ENCODE measurements at regions not wholly inside any gene's neighbourhood (a gene's known extent, or its start where the extent isn't known, plus 50 kb on each side); places are given as distances from the start of the nearest gene placed in this dataset.
"Not testable (repeated sequence)": the region's sequence is repeated elsewhere in the genome, so short reads cannot be mapped to it uniquely, and the experiment has no call there.

DNA sequence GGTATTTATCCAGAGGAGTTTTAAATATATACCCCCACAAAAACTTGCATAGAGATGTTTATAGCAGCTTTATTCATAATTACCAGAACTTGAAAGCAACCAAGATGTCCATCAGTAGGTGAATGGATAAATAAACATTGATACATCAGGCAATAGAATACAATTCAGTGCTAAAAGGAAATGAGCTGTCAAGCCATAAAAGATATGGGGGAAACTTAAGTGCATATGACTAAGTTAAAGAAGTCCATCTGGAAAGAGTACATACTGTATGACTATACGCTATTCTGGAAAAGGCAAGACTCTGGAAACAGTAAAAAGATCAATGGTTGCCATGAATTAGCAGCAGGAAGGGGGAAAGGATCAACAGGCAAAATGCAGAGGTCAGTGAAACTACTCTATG, 366.7 kb downstream of the HHIPL2 start:
- no peak for DNase-seq (ENCODE audit: low spot score in 2 of 2)
- WGBS, 2 donors = 37 to 95% methylated on average over 1 of the region's 1 CpG
- no peak for TF ChIP-seq POLR2A (IDR thresholded peaks at IDR 0.05)
- TF ChIP-seq, protein P1, sequence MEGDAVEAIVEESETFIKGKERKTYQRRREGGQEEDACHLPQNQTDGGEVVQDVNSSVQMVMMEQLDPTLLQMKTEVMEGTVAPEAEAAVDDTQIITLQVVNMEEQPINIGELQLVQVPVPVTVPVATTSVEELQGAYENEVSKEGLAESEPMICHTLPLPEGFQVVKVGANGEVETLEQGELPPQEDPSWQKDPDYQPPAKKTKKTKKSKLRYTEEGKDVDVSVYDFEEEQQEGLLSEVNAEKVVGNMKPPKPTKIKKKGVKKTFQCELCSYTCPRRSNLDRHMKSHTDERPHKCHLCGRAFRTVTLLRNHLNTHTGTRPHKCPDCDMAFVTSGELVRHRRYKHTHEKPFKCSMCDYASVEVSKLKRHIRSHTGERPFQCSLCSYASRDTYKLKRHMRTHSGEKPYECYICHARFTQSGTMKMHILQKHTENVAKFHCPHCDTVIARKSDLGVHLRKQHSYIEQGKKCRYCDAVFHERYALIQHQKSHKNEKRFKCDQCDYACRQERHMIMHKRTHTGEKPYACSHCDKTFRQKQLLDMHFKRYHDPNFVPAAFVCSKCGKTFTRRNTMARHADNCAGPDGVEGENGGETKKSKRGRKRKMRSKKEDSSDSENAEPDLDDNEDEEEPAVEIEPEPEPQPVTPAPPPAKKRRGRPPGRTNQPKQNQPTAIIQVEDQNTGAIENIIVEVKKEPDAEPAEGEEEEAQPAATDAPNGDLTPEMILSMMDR (IDR thresholded peaks at IDR 0.05) = no peak
- intact Hi-C loops (cut with DNase I; ENCODE audit: low total_unique reads) = no loop called here
- H3K4me3 ChIP-seq (ENCODE audit: low read depth, poor library complexity, severe bottlenecking) = no peak overlapping the region

DNA sequence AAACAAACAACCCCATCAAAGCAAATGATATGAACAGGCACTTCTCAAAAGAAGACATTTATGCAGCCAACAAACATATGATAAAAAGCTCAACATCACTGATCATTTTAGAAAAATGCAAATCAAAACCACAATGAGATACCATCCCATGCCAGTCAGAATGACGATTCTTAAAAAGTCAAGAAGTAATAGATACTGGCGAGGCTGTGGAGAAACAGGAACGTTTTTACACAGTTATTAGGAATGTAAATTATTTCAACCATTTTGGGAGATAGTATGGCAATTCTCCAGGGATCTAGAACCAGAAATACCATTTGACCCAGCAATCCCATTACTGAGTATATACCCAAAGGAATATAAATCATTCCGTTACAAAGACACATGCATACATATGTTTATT, 370.4 kb downstream of the HHIPL2 start:
- DNase-seq (ENCODE audit: low spot score in 2 of 2); H3K4me3 ChIP-seq (ENCODE audit: low read depth, poor library complexity, severe bottlenecking); intact Hi-C loops (cut with DNase I; ENCODE audit: low total_unique reads): not testable (repeated sequence)
- WGBS, 2 donors = 80 to 82% methylated on average over 4 of the region's 4 CpGs

DNA sequence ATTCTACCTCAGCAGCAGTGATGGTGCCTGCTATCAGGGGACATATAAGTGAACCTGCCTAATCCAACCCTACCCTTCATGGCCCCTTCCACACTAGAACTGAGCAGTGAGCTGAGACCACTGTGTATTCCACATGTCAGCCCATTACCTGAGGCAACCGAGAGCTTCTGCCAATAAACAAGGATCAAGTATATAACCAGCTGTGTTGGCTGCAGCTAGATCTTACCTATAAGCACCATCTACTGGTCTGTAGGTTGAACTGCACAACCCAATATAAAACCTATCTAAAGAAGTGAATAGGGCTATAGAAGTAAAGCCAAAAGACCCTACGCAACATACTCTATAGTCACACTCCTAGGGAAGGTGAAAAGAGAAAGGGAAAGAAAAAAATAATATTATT, 376.9 kb downstream of the HHIPL2 start:
- whole genome bisulfite sequencing, 2 donors = 49 to 50% methylated on average over 2 of the region's 2 CpGs
- H3K4me3 ChIP-seq (ENCODE audit: low read depth, poor library complexity, severe bottlenecking) = no peak overlapping the region
- TF ChIP-seq POLR2A (IDR thresholded peaks at IDR 0.05) = no peak
- TF ChIP-seq, protein P1 (IDR thresholded peaks at IDR 0.05) = no peak
- no peak for DNase-seq (ENCODE audit: low spot score in 2 of 2)
- intact Hi-C loops (cut with DNase I; ENCODE audit: low total_unique reads) = no loop called here

DNA sequence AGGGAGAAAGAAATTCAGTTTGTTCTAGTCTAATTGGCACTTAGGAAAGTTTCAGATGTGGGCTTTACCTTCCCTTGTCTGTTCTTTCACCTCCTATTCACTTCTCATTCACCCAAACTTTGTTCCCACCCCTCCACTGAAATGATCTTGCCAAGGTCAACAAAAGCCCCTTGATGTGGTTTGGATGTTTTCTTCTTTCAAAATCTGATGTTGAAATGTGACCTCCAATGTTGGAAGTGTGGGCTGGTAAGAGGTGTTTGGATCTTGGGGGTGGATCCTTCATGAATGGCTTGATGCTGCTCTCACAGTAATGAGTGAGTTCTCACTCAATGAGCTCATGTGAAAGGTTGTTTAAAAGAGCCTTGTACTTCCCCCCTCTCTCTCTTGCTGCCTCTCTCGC, 379.3 kb downstream of the HHIPL2 start:
- no peak for TF ChIP-seq POLR2A (IDR thresholded peaks at IDR 0.05)
- no peak overlapping the region for H3K4me3 ChIP-seq (ENCODE audit: low read depth, poor library complexity, severe bottlenecking)
- 93 to 100% methylated on average over 1 of the region's 1 CpG for WGBS, 2 donors
- no peak for DNase-seq (ENCODE audit: low spot score in 2 of 2)
- intact Hi-C loops (cut with DNase I; ENCODE audit: low total_unique reads) = no loop called here

DNA sequence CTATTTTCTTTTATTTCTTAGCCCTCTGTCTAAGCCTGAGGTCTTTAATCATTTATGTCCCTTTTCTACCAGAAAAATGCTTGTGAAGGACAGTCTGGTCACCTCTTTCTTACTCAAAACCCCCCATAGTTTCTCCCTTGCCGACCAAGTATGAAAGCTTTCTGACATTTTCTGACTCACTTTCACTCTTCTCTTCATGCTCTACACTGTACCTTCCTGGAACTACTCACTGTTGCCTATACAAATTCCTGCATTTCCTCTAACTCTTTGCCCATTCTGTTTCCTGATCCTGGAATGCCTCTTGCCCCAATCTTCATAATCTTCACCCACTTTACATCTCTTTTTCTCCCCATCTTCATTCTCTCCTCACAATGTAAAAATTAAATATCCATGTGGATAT, 380.0 kb downstream of the HHIPL2 start:
- intact Hi-C loops (cut with DNase I; ENCODE audit: low total_unique reads) = no loop called here
- DNase-seq (ENCODE audit: low spot score in 2 of 2) = no peak
- TF ChIP-seq, protein P1 (IDR thresholded peaks at IDR 0.05) = no peak
- TF ChIP-seq POLR2A (IDR thresholded peaks at IDR 0.05) = no peak
- WGBS, 2 donors = 76 to 88% methylated on average over 1 of the region's 1 CpG
- H3K4me3 ChIP-seq (ENCODE audit: low read depth, poor library complexity, severe bottlenecking) = no peak overlapping the region

DNA sequence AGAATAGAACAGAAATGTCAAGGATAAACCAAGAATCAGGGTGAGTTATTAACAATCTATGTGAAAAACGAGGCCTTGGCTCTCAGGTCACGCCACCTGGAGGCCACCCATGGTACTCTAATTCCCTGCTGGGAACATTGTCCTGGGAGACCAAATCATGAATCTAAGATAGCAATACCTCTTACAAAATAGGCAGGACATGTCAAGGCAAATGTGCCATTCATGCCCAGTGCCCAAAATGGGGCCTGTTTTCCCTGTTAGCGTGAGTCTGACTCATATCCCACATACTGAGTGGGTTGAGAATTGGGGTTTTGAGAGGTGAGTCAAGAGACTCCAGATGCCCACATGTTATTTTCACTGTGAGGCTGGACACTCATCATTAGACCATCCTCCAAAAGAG, 380.8 kb downstream of the HHIPL2 start:
- no peak overlapping the region for H3K4me3 ChIP-seq (ENCODE audit: low read depth, poor library complexity, severe bottlenecking)
- no peak for DNase-seq (ENCODE audit: low spot score in 2 of 2)
- no peak for TF ChIP-seq POLR2A (IDR thresholded peaks at IDR 0.05)
- TF ChIP-seq, protein P1 (IDR thresholded peaks at IDR 0.05) = no peak
- WGBS, 2 donors = 72% methylated on average over 3 of the region's 3 CpGs
- intact Hi-C loops (cut with DNase I; ENCODE audit: low total_unique reads) = no loop called here

DNA sequence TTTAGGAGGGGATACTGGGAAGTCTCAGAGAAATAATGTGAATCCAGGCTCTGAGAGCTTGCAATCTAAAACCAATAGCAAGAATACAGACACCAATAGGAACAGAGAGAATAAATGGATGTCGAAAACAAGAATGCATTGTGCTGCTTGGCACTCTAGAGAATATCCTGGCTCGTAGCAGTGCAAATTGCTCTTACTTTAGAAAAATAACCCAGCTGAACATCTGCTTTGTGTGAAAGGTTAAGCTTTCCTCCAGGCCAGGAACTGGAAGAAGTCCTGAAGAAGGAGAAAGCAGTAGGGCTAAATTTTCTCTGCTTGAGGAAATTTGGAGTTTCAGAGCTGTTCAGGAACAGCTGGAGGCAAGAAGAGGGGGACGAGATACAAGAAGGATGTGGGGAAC, 382.3 kb downstream of the HHIPL2 start:
- no peak overlapping the region for H3K4me3 ChIP-seq (ENCODE audit: low read depth, poor library complexity, severe bottlenecking)
- 36 to 58% methylated on average over 3 of the region's 3 CpGs for WGBS, 2 donors
- no peak for TF ChIP-seq POLR2A (IDR thresholded peaks at IDR 0.05)
- TF ChIP-seq, protein P1 (IDR thresholded peaks at IDR 0.05) = no peak
- no peak for DNase-seq (ENCODE audit: low spot score in 2 of 2)
- intact Hi-C loops (cut with DNase I; ENCODE audit: low total_unique reads) = no loop called here
